ENCODE measurements at regions not wholly inside any gene's neighbourhood (a gene's known extent, or its start where the extent isn't known, plus 50 kb on each side); places are given as distances from the start of the nearest gene placed in this dataset.
A peak's percentile ranks its signal among the peaks of the same experiment; 100 is the strongest.

GRCh38 chr10:78620985-78621799 lies 447.6 kb upstream of the ZMIZ1 start:
- no peak for DNase-seq (ENCODE audit: low read depth)

- peak; percentile 54 for DNase-seq (ENCODE audit: low read depth)
Observed at GRCh38 chr10:78623578-78624215, 445.1 kb upstream of the ZMIZ1 start.

- DNase-seq (ENCODE audit: low read depth) = no peak
Observed at GRCh38 chr10:78624791-78625190, 444.0 kb upstream of the ZMIZ1 start.

GRCh38 chr10:78626471-78626870 lies 442.3 kb upstream of the ZMIZ1 start:
- no peak for DNase-seq (ENCODE audit: low read depth)

GRCh38 chr10:78627254-78627795 lies 441.4 kb upstream of the ZMIZ1 start:
- no peak for DNase-seq (ENCODE audit: low read depth)

- no peak for DNase-seq (ENCODE audit: low read depth)
Observed at GRCh38 chr10:78628976-78629375, 439.8 kb upstream of the ZMIZ1 start.

- DNase-seq (ENCODE audit: low read depth) = no peak
Observed at GRCh38 chr10:78629773-78630172, 439.0 kb upstream of the ZMIZ1 start.

- DNase-seq (ENCODE audit: low read depth) = no peak
Observed at GRCh38 chr10:78630944-78631838, 437.6 kb upstream of the ZMIZ1 start.

- no peak for DNase-seq (ENCODE audit: low read depth)
Observed at GRCh38 chr10:78634389-78634815, 434.4 kb upstream of the ZMIZ1 start.

GRCh38 chr10:78634835-78635234 lies 433.9 kb upstream of the ZMIZ1 start:
- DNase-seq (ENCODE audit: low read depth) = no peak

GRCh38 chr10:78639629-78640028 lies 429.1 kb upstream of the ZMIZ1 start:
- DNase-seq (ENCODE audit: low read depth) = no peak

GRCh38 chr10:78640796-78641636 lies 427.8 kb upstream of the ZMIZ1 start:
- no peak for DNase-seq (ENCODE audit: low read depth)

GRCh38 chr10:78641693-78642092 lies 427.1 kb upstream of the ZMIZ1 start:
- DNase-seq (ENCODE audit: low read depth) = no peak

- DNase-seq (ENCODE audit: low read depth) = no peak
Observed at GRCh38 chr10:78642269-78642816, 426.4 kb upstream of the ZMIZ1 start.

GRCh38 chr10:78643513-78643912 lies 425.3 kb upstream of the ZMIZ1 start:
- DNase-seq (ENCODE audit: low read depth) = no peak

GRCh38 chr10:78644550-78644949 lies 424.2 kb upstream of the ZMIZ1 start:
- no peak for DNase-seq (ENCODE audit: low read depth)

- DNase-seq (ENCODE audit: low read depth) = no peak
Observed at GRCh38 chr10:78645169-78645686, 423.5 kb upstream of the ZMIZ1 start.

GRCh38 chr10:78645975-78646374 lies 422.8 kb upstream of the ZMIZ1 start:
- DNase-seq (ENCODE audit: low read depth) = no peak

- DNase-seq (ENCODE audit: low read depth) = no peak
Observed at GRCh38 chr10:78648256-78648860, 420.4 kb upstream of the ZMIZ1 start.

GRCh38 chr10:78649429-78649828 lies 419.3 kb upstream of the ZMIZ1 start:
- DNase-seq (ENCODE audit: low read depth) = no peak

All from non-pigmented ciliary epithelial cell (primary cell).